Epithelial cell of esophagus (primary cell): ENCODE measurements at regions not wholly inside any gene's neighbourhood (a gene's known extent, or its start where the extent isn't known, plus 50 kb on each side); places are given as distances from the start of the nearest gene placed in this dataset.
"Not testable (repeated sequence)": the region's sequence is repeated elsewhere in the genome, so short reads cannot be mapped to it uniquely, and the experiment has no call there.

Source experiments
- DNase-seq: peaks from one replicate; pipeline ENCODE4 v3.0.0; 2010; ENCODE audit warnings: low read depth
- H3K4me3 ChIP-seq: 2 replicates; pipeline ENCODE4 v1.5.1; 2011; ENCODE audit warnings: mild to moderate bottlenecking, low read length, control low read depth
- CTCF ChIP-seq: IDR thresholded peaks from 2 replicates; pipeline ENCODE4 v1.5.1; 2011; ENCODE audit warnings: low read depth, mild to moderate bottlenecking, low read length, control low read depth, inconsistent platforms; ENCODE audit not compliant: insufficient read depth; ENCODE audit errors: missing control alignments

- no peak for TF ChIP-seq CTCF
- DNase-seq, result no peak
- H3K4me3 ChIP-seq, result no peak overlapping the region
Measured at GRCh38 chr3:147244397-147244796, 161.9 kb downstream of the ZIC4 start.

DNA sequence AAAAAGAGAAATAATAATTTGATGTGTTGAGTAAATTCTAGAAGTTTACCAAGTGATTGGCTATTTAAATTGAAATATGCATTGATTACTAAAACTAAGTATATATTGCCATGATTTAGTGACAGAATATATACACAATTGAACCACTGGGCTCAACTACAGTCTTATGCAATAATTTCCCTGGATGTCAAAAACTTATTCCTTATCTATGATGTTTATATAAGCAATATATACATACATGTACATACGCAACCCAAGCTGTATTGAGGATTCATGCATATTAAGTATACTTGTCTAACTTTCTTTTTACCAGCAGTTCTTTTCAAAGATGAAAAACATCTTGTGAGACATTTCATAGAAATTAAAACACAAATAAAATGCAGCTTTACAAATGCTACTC is 165.8 kb downstream of the ZIC4 start:
- DNase-seq, result no peak
- no peak for TF ChIP-seq CTCF

GRCh38 chr3:147237991-147238390 is 168.4 kb downstream of the ZIC4 start:
- no peak overlapping the region for H3K4me3 ChIP-seq
- no peak for DNase-seq
- no peak for TF ChIP-seq CTCF

More for the DNA sequence above, 165.8 kb downstream of the ZIC4 start:
- H3K4me3 ChIP-seq, result no peak overlapping the region

- H3K4me3 ChIP-seq, DNase-seq: not testable (repeated sequence)
Measured at GRCh38 chr3:147231980-147232379, 174.4 kb downstream of the ZIC4 start.

DNA sequence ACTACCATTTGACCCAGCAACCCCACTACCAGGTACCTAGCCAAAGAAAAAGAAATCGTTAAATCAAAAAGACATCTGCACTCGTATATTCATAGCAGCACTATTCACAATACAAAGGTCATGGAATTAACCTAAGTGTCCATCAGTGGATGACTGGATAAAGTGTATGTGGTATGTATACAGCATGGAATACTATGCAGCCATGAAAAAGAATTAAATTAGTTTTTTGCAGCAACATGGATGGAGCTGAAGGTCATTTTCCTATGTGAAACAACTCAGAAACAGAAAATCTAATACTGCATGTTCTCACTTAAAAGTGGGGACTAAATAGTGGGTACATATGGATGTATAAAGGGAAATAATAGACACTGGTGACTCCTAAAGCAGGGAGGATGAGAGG is 175.2 kb downstream of the ZIC4 start:
- H3K4me3 ChIP-seq, result no peak overlapping the region
- no peak for TF ChIP-seq CTCF
- no peak for DNase-seq

GRCh38 chr3:147222291-147222690 is 184.1 kb downstream of the ZIC4 start:
- no peak overlapping the region for H3K4me3 ChIP-seq
- DNase-seq, result no peak
- TF ChIP-seq CTCF, result no peak

- DNase-seq, result no peak
- H3K4me3 ChIP-seq, result no peak overlapping the region
- TF ChIP-seq CTCF, result no peak
Measured at GRCh38 chr3:147218965-147219364, 187.4 kb downstream of the ZIC4 start.

DNA sequence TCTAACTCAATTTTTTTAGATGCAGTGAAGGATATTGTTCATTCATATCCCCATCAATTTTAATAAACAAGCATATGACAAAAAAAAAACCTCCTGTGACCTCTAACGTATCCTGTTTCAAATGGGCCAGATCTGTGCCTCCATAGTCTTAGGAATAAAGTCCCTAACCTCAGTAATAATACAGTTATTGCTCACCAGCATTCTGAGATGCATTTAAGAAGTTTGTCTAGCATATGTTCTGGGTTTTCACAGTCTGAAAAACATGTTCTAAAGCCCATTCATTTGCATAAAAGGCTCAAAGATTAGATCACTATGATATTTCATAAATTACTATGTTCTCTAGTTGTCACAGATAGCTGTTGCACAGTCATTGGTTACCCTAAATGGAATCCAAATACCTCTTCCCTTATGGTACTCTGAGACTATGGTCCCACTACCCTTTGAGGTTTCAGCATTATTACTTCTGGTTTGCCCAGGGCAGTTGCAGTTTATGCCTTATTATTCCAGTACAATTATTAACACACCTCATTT is 190.1 kb downstream of the ZIC4 start:
- no peak for DNase-seq
- no peak overlapping the region for H3K4me3 ChIP-seq
- TF ChIP-seq CTCF, result no peak
